ENCODE measurements at regions not wholly inside any gene's neighbourhood (a gene's known extent, or its start where the extent isn't known, plus 50 kb on each side); places are given as distances from the start of the nearest gene placed in this dataset.

DNA sequence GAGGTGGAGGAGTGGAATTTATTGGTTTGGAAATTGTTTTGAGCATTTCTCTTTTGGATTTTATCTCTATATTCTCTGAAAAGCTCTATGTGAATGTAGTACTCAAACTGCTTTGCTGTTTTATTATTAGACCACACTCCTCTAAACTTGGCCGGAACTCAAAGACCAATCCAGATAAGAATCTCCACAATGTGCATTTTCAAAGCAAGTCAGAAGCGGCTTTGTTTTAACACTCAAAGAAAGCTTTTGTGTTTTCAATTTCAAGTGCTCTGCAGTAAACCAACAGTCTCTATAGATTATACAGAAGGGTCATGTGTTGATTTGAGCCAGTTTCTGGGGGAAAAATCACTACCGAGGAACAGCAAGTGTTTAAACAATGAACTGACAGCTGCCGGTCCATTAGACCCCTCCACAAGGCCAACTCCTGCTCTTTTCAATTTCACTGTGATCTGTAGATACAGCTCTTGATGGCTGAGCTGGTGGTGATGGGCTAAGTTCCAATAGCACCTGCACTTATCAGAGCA lies 79.4 kb downstream of the FTHL17 start:
- Histone ChIP-seq H3K4me1 (ENCODE audit: insufficient read depth, low read length) (no peaks in the 10 kb centered on the region), H3K36me3 (ENCODE audit: insufficient read depth, low read length) (no peaks in the 10 kb centered on the region), H3K27ac (ENCODE audit: low read length) (no peak overlapping the region), H3K9ac (ENCODE audit: low read depth, low read length) (no peak overlapping the region), H3K79me2 (ENCODE audit: insufficient read depth, low read length) (no peaks in the 10 kb centered on the region), H3K9me3 (ENCODE audit: insufficient read depth, low read length, severe bottlenecking) (no peaks in the 10 kb centered on the region), H4K20me1 (ENCODE audit: insufficient read depth, low read length) (no peaks in the 10 kb centered on the region), H2AFZ (ENCODE audit: low read depth, low read length) (no peak overlapping the region), H3K4me2 (ENCODE audit: insufficient read depth, low read length) (no peak overlapping the region), H3K27me3 (ENCODE audit: insufficient read depth, low read length, poor library complexity) (no peaks in the 10 kb centered on the region), H3K4me3 (ENCODE audit: low read depth in 1 of 2, low read length in 2 of 2) (no peak overlapping the region)
- DNase-seq, result no peak
- no peak for ATAC-seq (ENCODE audit: insufficient read depth, low read depth)
- TF ChIP-seq, protein P1, sequence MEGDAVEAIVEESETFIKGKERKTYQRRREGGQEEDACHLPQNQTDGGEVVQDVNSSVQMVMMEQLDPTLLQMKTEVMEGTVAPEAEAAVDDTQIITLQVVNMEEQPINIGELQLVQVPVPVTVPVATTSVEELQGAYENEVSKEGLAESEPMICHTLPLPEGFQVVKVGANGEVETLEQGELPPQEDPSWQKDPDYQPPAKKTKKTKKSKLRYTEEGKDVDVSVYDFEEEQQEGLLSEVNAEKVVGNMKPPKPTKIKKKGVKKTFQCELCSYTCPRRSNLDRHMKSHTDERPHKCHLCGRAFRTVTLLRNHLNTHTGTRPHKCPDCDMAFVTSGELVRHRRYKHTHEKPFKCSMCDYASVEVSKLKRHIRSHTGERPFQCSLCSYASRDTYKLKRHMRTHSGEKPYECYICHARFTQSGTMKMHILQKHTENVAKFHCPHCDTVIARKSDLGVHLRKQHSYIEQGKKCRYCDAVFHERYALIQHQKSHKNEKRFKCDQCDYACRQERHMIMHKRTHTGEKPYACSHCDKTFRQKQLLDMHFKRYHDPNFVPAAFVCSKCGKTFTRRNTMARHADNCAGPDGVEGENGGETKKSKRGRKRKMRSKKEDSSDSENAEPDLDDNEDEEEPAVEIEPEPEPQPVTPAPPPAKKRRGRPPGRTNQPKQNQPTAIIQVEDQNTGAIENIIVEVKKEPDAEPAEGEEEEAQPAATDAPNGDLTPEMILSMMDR (IDR thresholded peaks at IDR 0.05; ENCODE audit: borderline replicate concordance, extremely low read depth, low read length, poor library complexity, severe bottlenecking), result no peak
- no peak for TF ChIP-seq EZH2 (IDR thresholded peaks at IDR 0.05; ENCODE audit: borderline replicate concordance, low read depth, low read length, severe bottlenecking)

GRCh38 chrX:30990361-30990760 lies 81.5 kb downstream of the FTHL17 start:
- no peak for ATAC-seq (ENCODE audit: insufficient read depth, low read depth)
- no peaks in the 10 kb centered on the region for H3K9me3 ChIP-seq (ENCODE audit: insufficient read depth, low read length, severe bottlenecking)
- no peak overlapping the region for H3K4me3 ChIP-seq (ENCODE audit: low read depth in 1 of 2, low read length in 2 of 2)
- no peaks in the 10 kb centered on the region for H3K27me3 ChIP-seq (ENCODE audit: insufficient read depth, low read length, poor library complexity)
- no peak for TF ChIP-seq EZH2 (IDR thresholded peaks at IDR 0.05; ENCODE audit: borderline replicate concordance, low read depth, low read length, severe bottlenecking)
- TF ChIP-seq, protein P1 (IDR thresholded peaks at IDR 0.05; ENCODE audit: borderline replicate concordance, extremely low read depth, low read length, poor library complexity, severe bottlenecking), result no peak
- no peaks in the 10 kb centered on the region for H3K4me1 ChIP-seq (ENCODE audit: insufficient read depth, low read length)
- DNase-seq, result no peak
- H4K20me1 ChIP-seq (ENCODE audit: insufficient read depth, low read length), result no peaks in the 10 kb centered on the region
- H3K27ac ChIP-seq (ENCODE audit: low read length), result no peak overlapping the region
- H3K9ac ChIP-seq (ENCODE audit: low read depth, low read length), result no peak overlapping the region
- no peaks in the 10 kb centered on the region for H3K36me3 ChIP-seq (ENCODE audit: insufficient read depth, low read length)
- H3K4me2 ChIP-seq (ENCODE audit: insufficient read depth, low read length), result no peak overlapping the region
- H3K79me2 ChIP-seq (ENCODE audit: insufficient read depth, low read length), result no peaks in the 10 kb centered on the region
- H2AFZ ChIP-seq (ENCODE audit: low read depth, low read length), result no peak overlapping the region

GRCh38 chrX:30982467-30982866 lies 89.4 kb downstream of the FTHL17 start:
- DNase-seq (no peak), ATAC-seq (ENCODE audit: insufficient read depth, low read depth) (no peak)
- TF ChIP-seq, protein P1 (IDR thresholded peaks at IDR 0.05; ENCODE audit: borderline replicate concordance, extremely low read depth, low read length, poor library complexity, severe bottlenecking), result no peak
- no peak for TF ChIP-seq EZH2 (IDR thresholded peaks at IDR 0.05; ENCODE audit: borderline replicate concordance, low read depth, low read length, severe bottlenecking)
- Histone ChIP-seq H3K4me2 (ENCODE audit: insufficient read depth, low read length) (no peak overlapping the region), H2AFZ (ENCODE audit: low read depth, low read length) (no peak overlapping the region), H3K9ac (ENCODE audit: low read depth, low read length) (no peak overlapping the region), H3K27ac (ENCODE audit: low read length) (no peak overlapping the region), H3K36me3 (ENCODE audit: insufficient read depth, low read length) (no peaks in the 10 kb centered on the region), H3K9me3 (ENCODE audit: insufficient read depth, low read length, severe bottlenecking) (no peaks in the 10 kb centered on the region), H3K27me3 (ENCODE audit: insufficient read depth, low read length, poor library complexity) (no peaks in the 10 kb centered on the region), H3K79me2 (ENCODE audit: insufficient read depth, low read length) (no peaks in the 10 kb centered on the region), H4K20me1 (ENCODE audit: insufficient read depth, low read length) (no peaks in the 10 kb centered on the region), H3K4me1 (ENCODE audit: insufficient read depth, low read length) (no peaks in the 10 kb centered on the region), H3K4me3 (ENCODE audit: low read depth in 1 of 2, low read length in 2 of 2) (no peak overlapping the region)

DNA sequence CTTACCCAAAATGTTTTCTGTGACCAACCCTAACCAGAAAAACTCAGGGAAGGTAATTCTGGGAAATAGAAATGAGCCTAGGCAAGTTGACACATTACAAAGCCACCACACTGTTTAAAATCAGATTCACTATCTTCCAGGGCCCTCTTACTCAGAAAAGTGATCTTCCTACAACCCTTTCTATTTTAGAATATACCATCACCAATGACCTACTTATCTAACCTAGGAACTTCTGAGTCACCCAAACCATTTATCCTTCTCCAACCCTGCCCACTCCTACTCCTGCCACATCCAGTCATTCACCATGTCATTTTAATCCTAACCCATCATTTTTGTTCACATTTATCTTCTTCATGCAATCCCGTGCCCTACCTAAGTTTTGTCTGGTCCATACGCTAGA lies 89.9 kb downstream of the FTHL17 start:
- H3K4me1 ChIP-seq (ENCODE audit: insufficient read depth, low read length), result no peaks in the 10 kb centered on the region
- no peak overlapping the region for H3K27ac ChIP-seq (ENCODE audit: low read length)
- TF ChIP-seq, protein P1 (IDR thresholded peaks at IDR 0.05; ENCODE audit: borderline replicate concordance, extremely low read depth, low read length, poor library complexity, severe bottlenecking), result no peak
- TF ChIP-seq EZH2 (IDR thresholded peaks at IDR 0.05; ENCODE audit: borderline replicate concordance, low read depth, low read length, severe bottlenecking), result no peak
- DNase-seq (no peak), ATAC-seq (ENCODE audit: insufficient read depth, low read depth) (no peak)
- no peaks in the 10 kb centered on the region for H4K20me1 ChIP-seq (ENCODE audit: insufficient read depth, low read length)
- H3K9me3 ChIP-seq (ENCODE audit: insufficient read depth, low read length, severe bottlenecking), result no peaks in the 10 kb centered on the region
- no peak overlapping the region for H3K9ac ChIP-seq (ENCODE audit: low read depth, low read length)
- H3K4me2 ChIP-seq (ENCODE audit: insufficient read depth, low read length), result no peak overlapping the region
- H3K36me3 ChIP-seq (ENCODE audit: insufficient read depth, low read length), result no peaks in the 10 kb centered on the region
- H3K4me3 ChIP-seq (ENCODE audit: low read depth in 1 of 2, low read length in 2 of 2), result no peak overlapping the region
- no peak overlapping the region for H2AFZ ChIP-seq (ENCODE audit: low read depth, low read length)
- no peaks in the 10 kb centered on the region for H3K79me2 ChIP-seq (ENCODE audit: insufficient read depth, low read length)
- no peaks in the 10 kb centered on the region for H3K27me3 ChIP-seq (ENCODE audit: insufficient read depth, low read length, poor library complexity)

Data from DND-41 (cell line).